Heart right ventricle (tissue), 16 donors: ENCODE measurements at regions not wholly inside any gene's neighbourhood (a gene's known extent, or its start where the extent isn't known, plus 50 kb on each side); places are given as distances from the start of the nearest gene placed in this dataset.

Experiments used
- ATAC-seq, 8 donors: fragments of 200-7000 bp; cut with Tn5 transposase; one replicate each; pipeline ENCODE4 v1.9.1; 2020; ENCODE audit warnings: mild to moderate bottlenecking in 8 of 8, moderate library complexity in 8 of 8, moderate number of reproducible peaks in 1 of 8
- DNase-seq, 2 donors: peaks; one replicate each; pipeline ENCODE4 v3.0.0-alpha.2; 2020
- H3K27ac ChIP-seq, 10 donors: fragments of 200-600 bp; sonication (generic) in 2 of 10; one replicate each; pipeline versions ENCODE4 v1.5.0 to v1.8.0; 2020 to 2022; ENCODE audit warnings: mild to moderate bottlenecking in 3 of 10
- H3K27me3 ChIP-seq, 7 donors: fragments of 200-600 bp; one replicate each; pipeline ENCODE4 v1.8.0; 2021 to 2022; ENCODE audit warnings: mild to moderate bottlenecking in 2 of 7
- H3K36me3 ChIP-seq, 9 donors: fragments of 200-600 bp; sonication (generic) in 1 of 9; one replicate each; pipeline versions ENCODE4 v1.5.0 to v1.8.0; 2020 to 2022; ENCODE audit warnings: mild to moderate bottlenecking in 2 of 9
- H3K4me1 ChIP-seq, 9 donors: fragments of 200-600 bp; sonication (generic) in 1 of 9; one replicate each; pipeline versions ENCODE4 v1.5.0 to v1.8.0; 2020 to 2022; ENCODE audit warnings: mild to moderate bottlenecking in 4 of 9
- H3K4me3 ChIP-seq, 10 donors: fragments of 200-600 bp; sonication (generic) in 2 of 10; one replicate each; pipeline versions ENCODE4 v1.5.0 to v1.8.0; 2020 to 2022; ENCODE audit warnings: mild to moderate bottlenecking in 7 of 10, moderate library complexity in 2 of 10
- H3K9me3 ChIP-seq, 11 donors: fragments of 200-600 bp in 10 of 11; sonication (generic) in 2 of 11; one replicate each; pipeline versions ENCODE4 v1.5.0 to v1.8.0; 2013 to 2022; ENCODE audit warnings: mild to moderate bottlenecking in 2 of 11, control low read depth in 1 of 11, moderate library complexity in 1 of 11
- WGBS, 2 donors: extraction: QIAGEN DNeasy Blood & Tissue Kit; methylation state at CpG; one replicate each; pipeline ENCODE4 v1.1.7; 2013; ENCODE audit warnings: inconsistent platforms in 1 of 2; 5-methylcytosine and 5-hydroxymethylcytosine counted together
- intact Hi-C, 10 donors: fragments of 100-400 bp; cut with DNase I; formaldehyde crosslinking; loops; one replicate each; pipeline versions ENCODE4 v1.11.1 to v1.14.2; 2022
- TF ChIP-seq, protein P1 (sequence below), 9 donors: fragments of 200-600 bp; sonication (generic) in 2 of 9; IDR thresholded peaks; one replicate each; pipeline versions ENCODE4 v1.5.0 to v1.8.0; 2021 to 2022; ENCODE audit warnings: antibody characterized with exemption in 9 of 9, mild to moderate bottlenecking in 5 of 9, moderate library complexity in 1 of 9
- donor health status: Arrhythmogenic right ventricular cardiomyopathy.
- donor health status: ischemic (EF 13 %, LVEDD 7.1; RV severe dilation, severe dysfunction).
- donor health status: healthy with polysubstance abuse.
- donor health status: DM: no; HTN: yes; CAD: no.
- donor health status: DM: no; HTN: no; CAD: no.
- donor health status: ischemic (EF 25% LVEDD 6.9; RV normal size, moderate dysfunction).
- donor health status: ischemic (EF 25% LVEDD 5.7; RV mildly dilated, moderate dysfunction).
- donor health status: healthy.
- donor health status: DM: yes; HTN: yes; CAD: no.
- donor health status: Ischemic cardiomyopathy.
- donor health status: ischemic (EF 35%, LVEDD 5.7; RV mildly dilated, moderate dysfunction).
- donor health status: nonischemic (EF 11% LVEDD 7.7; RV severe dilation, severe dysfunction).
- donor health status: DM: yes; HTN: yes; CAD: no.
- donor health status: PGD.
- donor health status: ischemic (EF 29% LVEDD 5.4; RV normal size, mild dysfunction).
- donor health status: nonischemic (EF 23%, LVEDD 6.1; RV moderate dilation, normal function).

DNA sequence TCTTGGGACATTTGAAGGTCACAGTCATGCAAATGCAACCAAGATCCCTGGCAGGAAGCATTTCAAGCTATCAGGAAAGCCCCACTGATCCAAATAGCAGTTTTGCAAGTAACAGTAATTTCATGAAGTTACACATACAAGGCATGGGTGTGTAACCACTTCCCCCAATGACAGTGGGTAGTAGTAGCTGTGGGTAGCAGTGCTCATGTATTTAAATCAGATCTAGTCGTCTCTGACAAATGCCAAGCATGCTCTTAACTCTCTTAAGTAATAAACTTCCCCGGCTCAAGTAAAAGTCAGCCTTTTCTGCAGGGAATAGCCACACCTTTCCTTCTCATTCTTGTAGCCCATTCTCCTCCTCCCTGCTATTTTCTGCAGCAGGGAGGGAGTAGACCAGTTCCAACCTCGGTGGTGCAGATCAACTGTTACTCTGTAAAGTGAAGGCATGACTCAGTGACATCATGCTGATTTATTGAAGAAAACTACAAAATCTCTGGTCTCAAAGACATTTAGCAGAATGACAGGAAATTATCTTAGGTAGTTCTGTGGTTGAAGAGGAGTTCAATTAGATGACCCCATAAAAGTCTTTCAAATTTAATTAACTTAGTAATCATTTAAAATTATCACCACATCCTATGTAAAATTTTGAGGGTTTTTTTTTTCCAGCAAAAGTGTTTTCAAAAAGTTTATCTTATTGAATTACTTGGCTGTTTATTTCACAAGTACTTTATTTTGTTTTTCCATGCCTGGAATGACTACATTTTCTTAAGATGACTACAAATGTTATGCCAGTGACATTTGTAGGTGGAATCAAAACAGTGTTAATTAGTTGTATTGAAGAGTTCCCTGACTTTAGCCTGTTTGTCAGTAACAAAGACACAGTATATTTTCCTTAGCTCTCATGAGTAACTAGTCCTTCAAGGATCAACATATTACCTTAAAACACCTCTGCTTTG, 568.3 kb downstream of the INHBA start:
- H3K4me3 ChIP-seq: no peak overlapping the region
- WGBS, 2 donors: 32 to 39% methylated on average over 3 of the region's 3 CpGs
- ATAC-seq (no peak), DNase-seq (no peak)
- H3K27ac ChIP-seq: no peak overlapping the region
- H3K4me1 ChIP-seq: peaks cover 0 to 7% (median 0%) of the 10 kb centered on the region in 9 donors
- TF ChIP-seq, protein P1, sequence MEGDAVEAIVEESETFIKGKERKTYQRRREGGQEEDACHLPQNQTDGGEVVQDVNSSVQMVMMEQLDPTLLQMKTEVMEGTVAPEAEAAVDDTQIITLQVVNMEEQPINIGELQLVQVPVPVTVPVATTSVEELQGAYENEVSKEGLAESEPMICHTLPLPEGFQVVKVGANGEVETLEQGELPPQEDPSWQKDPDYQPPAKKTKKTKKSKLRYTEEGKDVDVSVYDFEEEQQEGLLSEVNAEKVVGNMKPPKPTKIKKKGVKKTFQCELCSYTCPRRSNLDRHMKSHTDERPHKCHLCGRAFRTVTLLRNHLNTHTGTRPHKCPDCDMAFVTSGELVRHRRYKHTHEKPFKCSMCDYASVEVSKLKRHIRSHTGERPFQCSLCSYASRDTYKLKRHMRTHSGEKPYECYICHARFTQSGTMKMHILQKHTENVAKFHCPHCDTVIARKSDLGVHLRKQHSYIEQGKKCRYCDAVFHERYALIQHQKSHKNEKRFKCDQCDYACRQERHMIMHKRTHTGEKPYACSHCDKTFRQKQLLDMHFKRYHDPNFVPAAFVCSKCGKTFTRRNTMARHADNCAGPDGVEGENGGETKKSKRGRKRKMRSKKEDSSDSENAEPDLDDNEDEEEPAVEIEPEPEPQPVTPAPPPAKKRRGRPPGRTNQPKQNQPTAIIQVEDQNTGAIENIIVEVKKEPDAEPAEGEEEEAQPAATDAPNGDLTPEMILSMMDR (IDR thresholded peaks at IDR 0.05): no peak
- H3K27me3 ChIP-seq: no peaks in the 10 kb centered on the region
- no peaks in the 10 kb centered on the region for H3K36me3 ChIP-seq
- intact Hi-C loops: no loop called here
- no peaks in the 10 kb centered on the region for H3K9me3 ChIP-seq

DNA sequence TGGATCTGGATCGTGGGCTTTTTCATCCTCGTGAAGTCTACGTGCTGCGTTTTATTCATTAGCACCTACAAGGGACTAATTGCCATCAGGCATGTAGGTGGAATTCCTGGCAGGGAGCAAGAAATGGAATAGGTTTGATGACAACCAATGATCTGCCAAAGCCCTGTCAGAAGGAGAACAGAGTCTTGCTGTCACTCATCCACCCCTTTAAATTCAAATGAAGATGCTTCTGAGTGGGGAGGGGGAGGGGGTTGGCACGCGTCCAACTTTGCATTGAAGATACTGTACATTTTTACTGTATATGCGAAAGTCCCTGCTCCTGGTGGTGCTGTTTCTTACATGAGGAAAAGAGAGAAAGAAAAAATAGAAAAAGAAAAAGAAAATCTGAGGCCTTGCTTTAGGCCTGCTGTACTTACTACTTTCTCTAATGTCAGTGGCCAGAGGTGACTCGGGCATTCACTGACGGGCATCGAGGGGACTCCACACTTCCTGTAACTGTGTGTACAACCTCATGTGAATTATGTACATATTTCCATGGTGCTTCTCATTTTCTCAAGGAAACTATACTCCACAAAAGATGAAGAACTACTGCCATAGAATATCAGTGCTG, 569.1 kb downstream of the INHBA start:
- Histone ChIP-seq H3K27ac (no peak overlapping the region), H3K9me3 (no peaks in the 10 kb centered on the region), H3K4me3 (no peak overlapping the region), H3K36me3 (no peaks in the 10 kb centered on the region), H3K4me1 (peaks cover 0 to 7% (median 0%) of the 10 kb centered on the region in 9 donors), H3K27me3 (no peaks in the 10 kb centered on the region)
- ATAC-seq: no peak
- WGBS, 2 donors: 77 to 89% methylated on average over 10 of the region's 10 CpGs
- TF ChIP-seq, protein P1 (IDR thresholded peaks at IDR 0.05): no peak
- DNase-seq: no peak
- intact Hi-C loops: no loop called here

DNA sequence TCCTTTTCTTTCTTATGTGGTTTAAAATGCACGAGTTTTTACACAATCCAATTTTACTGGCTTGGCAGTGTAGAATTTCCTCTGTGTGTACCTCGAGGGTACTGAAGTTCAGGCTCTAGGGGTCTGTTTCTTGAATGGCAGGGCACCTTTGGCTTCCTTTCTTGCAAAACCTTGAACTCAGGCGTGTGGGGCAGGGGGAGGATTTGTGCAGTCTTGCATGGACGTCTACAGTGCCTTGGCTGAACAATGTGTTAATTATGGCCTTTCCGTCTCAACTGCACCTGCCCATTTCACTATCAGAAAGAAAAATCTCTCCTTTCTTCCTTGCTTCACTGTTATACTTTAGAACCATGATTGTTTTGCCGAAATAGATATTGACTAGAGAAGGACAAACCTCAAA, 570.9 kb downstream of the INHBA start:
- 83 to 85% methylated on average over 6 of the region's 6 CpGs for whole genome bisulfite sequencing, 2 donors
- peaks cover 0 to 7% (median 0%) of the 10 kb centered on the region in 9 donors for H3K4me1 ChIP-seq
- no peak overlapping the region for H3K27ac ChIP-seq
- H3K27me3 ChIP-seq: no peaks in the 10 kb centered on the region
- H3K4me3 ChIP-seq: no peak overlapping the region
- ATAC-seq (no peak), DNase-seq (no peak)
- H3K36me3 ChIP-seq: no peaks in the 10 kb centered on the region
- H3K9me3 ChIP-seq: no peaks in the 10 kb centered on the region
- TF ChIP-seq, protein P1 (IDR thresholded peaks at IDR 0.05): no peak
- intact Hi-C loops: no loop called here

DNA sequence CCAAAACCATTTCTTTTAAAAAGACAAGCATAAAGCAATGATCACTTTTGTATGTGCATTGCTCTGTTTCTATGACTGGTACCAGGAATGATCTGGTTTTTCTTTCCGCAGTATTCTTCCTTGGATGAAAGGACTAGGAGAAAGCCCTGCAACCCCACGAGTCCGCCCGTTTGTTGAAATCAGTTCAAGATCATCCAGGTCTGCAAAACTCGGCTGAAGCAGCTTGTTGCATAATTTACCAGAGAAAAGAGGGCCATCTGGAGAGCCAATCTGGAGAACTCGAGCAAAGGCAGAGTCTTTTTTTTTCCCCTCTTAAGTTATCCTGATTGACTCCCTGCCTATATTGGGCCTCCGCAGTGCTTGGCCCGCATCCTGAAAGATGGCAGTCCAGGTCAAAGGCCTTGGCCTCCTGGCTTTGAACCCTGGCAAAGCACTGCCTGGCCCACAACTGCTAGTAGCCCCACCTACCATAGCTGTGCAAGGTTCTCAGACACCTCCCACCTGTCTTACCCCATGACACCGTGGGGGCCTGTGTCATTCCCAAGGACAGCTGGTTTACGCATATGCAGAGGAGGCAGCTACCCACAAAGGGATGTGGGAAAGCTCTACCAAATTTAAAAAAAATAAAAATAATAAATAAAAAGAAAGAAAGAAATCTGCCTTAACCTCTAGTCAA, 572.2 kb downstream of the INHBA start:
- Histone ChIP-seq H3K4me1 (peaks cover 0 to 7% (median 0%) of the 10 kb centered on the region in 9 donors), H3K36me3 (no peaks in the 10 kb centered on the region), H3K27me3 (no peaks in the 10 kb centered on the region), H3K9me3 (no peaks in the 10 kb centered on the region), H3K27ac (no peak overlapping the region), H3K4me3 (no peak overlapping the region)
- 81 to 84% methylated on average over 10 of the region's 10 CpGs for WGBS, 2 donors
- DNase-seq (peak in 1 of 2 donors; percentile 4), ATAC-seq (no peak)
- intact Hi-C loops: no loop called here
- TF ChIP-seq, protein P1 (IDR thresholded peaks at IDR 0.05): no peak
